GM21723 (cell line): ENCODE measurements at regions not wholly inside any gene's neighbourhood (a gene's known extent, or its start where the extent isn't known, plus 50 kb on each side); places are given as distances from the start of the nearest gene placed in this dataset.

Experiments
- ATAC-seq: cut with Tn5 transposase; IDR thresholded peaks from one replicate; pipeline ENCODE4 v1.9.1; 2021; ENCODE audit warnings: mild to moderate bottlenecking, moderate library complexity; ENCODE audit not compliant: unreplicated experiment

DNA sequence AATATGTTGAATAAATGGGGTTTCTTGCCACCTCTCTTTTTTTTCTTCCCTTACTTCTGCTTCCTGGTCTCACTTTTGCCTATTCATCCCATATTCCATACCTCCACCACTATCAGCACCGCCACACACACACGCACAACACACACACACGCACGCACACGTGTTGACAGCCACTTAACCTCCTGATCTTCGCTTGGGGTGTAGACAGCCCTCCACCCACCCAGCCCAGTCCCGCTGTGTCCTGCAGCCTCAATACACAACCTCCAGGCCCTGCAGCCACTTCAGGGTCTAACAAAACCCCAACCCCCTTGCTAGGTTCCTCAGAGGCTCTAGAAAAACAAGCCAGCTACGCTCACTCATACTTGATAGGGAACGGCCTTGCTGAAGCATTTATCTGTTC is 72.3 kb downstream of the LINC00237 start:
- no peak for ATAC-seq

DNA sequence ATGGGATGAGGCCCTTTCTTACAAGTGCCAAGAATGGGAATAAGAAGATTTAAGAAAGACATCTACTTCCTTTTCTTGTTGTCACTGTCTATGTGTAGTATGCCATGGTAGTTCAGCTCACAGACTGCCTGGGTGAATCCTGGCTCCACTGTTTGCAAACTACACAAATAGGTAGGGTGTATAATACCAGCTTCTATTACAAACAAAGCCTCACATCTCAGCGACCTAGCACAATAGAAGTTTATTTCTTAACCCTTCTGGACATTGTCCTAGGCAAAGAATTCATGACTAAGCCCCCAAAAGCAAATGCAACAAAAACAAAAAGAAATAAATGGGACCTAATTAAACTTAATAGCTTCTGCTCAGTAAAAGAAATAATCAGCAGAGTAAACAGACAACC is 74.5 kb downstream of the LINC00237 start:
- no peak for ATAC-seq

DNA sequence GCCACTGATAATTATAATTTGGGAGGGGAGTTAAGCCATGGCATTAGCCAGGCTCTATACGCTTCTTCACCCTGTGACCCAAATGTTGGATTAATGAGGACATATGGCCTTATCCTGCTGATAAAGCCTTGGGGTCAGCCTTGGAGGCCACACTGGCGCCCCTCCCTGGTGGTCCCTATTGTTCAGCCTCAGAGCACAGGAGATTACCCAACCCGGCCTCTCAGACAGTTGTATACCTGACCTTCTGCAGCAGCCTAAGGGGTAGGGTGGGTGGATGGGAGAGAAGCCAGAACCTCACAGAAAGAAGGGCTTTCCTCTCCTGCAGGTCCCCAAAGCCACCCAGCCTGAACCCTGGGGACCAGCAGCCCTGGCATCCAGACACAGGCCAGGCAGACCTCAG is 76.8 kb downstream of the LINC00237 start:
- no peak for ATAC-seq

DNA sequence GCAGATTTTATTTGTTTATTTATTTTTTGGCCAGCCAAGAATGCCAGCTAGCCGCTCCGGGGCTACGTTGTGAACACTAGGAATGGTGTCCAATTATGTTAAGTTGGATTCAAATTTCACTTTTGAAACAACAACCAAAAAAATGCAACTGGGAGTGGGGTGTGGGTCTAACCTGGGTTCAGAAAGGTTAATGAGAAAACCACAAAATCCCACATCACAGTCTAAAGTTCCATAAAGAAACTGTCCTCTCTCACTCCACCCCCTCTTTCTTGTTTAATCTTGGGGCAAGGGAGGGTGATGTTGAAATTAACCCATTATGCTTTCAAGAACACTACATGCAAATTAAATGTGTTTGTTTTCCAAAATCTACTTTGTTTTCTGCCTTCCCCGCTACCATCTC is 77.2 kb downstream of the LINC00237 start:
- no peak for ATAC-seq

DNA sequence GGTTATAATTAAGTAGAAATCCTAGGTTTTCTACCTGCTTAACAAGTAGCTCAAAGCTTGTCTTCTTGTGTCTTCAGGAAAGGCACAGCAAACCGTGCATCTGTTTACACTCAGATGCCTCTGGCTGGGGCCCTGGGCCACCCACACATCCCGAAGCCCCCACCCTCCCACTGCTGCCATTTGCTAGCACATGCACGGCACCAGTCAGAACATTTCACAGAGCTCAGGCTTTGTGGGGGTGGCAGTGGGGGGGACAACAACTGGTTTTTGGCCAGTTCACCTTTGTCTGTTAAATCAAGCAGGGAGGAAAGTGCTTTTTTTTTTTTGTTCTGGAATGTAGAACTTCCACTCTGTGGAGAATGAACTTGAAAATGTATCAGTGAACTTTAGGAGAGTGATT is 77.7 kb downstream of the LINC00237 start:
- no peak for ATAC-seq

DNA sequence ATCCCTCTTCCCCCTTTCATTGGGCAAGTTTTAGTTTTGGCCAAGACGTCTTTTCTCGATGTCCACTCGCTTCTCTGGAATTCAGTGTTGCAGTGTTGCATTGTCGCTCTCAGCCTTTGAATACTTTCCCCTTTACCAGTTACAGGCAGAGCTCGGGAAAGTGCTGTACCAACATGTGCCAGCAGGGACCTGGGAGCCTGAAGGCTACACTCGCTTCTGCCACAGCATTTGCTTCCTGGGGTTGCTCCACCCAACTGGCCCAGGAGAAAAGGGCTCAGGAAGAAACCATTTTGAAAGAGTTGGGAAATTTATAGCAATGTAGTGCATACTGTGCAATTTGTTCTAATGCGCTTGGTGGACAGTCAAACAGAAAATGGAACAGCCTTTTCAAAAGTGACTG is 78.6 kb downstream of the LINC00237 start:
- no peak for ATAC-seq

DNA sequence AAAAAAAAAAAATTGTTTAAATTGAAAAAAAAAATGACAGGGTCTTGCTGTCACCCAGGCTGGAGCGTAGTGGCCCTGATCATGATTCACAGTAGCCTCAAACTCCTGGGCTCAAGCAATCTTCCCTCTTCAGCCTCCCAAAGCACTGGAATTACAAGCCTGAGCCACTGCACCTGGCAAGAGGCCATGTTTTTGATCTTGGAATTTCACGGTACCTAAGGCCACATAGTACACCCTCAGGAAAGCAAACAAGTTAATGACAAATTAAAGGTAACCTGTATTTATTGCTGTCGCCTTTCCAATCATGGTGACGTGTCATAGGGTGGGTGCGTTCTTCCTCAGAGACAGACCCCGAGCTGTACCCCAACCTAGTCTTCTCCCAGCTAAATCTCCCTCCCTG is 79.2 kb downstream of the LINC00237 start:
- ATAC-seq: no peak

DNA sequence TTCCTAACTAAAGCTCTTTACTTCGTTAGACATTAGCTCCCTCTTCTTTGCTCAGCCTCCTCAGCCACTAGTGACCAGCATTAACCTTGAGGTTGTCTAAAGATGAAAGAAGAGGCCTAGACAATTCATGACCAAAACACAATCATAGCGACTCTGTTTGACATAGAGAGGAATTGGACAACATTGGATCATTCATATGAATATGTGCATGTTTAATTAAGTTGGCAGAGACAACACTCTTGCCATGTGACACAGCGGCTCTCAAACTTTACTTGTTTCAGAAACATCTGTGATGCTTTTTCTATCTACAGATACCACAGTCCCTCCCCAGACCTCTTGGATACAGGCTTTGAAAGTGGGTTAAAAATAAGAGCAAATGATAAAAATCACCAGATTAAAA is 81.7 kb downstream of the LINC00237 start:
- no peak for ATAC-seq

DNA sequence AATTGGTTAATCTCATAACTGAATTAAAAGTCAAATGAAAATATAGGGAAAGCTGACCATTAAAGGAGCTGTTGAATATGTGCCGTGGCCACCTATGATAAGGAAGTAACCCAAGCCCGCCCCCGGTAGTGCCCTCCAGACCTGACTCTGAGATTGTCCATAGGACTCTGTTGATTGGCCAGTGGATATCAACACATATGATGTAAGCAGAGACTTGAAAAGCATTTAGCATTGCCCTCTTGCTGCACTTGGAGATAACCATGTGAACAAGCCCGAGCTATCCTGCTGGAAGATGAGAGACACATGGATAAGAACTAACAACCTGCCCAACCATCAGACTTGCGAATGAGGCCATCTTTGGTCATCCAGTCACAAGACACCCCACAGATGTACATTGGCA is 83.2 kb downstream of the LINC00237 start:
- ATAC-seq: no peak

DNA sequence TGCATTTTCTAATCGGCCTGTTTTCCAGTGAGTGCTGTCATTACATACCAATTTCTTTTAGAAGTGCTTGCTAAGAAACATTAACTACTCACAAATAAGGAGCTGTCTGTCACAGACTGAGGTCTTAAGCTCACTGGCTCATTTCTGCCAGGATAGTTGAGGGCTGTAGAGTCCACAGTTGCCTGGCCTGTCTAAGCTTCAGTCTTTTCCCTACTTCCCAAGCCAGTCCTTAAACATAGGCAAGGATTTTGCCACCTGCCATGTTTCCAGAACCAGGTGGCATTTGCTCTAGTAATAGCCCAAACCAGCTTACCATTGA is 84.7 kb downstream of the LINC00237 start:
- ATAC-seq: no peak

DNA sequence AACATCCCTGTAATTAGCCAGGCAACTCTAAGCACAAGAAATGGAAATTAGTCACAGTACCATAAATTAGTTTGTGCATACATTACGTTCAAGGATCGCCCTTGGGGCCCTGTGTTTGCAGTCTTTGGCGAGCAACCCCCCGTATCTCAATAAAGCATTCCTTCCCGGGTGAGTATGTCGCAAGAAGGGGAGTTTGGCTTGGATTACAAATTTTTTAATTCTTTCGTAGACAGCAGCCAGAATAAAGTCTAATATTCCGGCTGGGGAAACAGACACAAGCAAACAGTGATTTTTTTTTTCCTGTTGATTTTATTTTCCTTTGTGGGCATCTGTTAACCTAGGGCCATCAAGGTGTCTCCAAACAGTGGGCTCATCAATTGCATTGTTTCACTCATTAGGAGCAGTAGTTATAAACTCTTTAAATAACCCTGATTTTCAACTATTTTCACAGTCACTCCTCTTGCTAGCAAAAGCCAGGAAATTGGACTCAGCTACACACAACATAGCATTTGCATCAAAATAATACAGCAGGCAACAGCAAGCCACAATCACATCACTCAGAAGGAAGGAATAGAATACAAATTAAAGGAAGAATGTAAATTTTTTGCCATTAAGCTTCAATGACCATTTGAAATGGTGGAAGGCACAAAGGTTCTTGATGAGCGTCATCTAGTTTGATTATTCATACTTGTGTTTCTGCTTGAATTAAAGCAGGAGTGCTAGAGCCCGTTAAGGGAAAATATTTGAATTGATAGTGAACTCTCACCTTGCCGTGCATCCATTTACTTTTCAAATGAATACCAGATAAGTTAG is 85.3 kb downstream of the LINC00237 start:
- no peak for ATAC-seq

DNA sequence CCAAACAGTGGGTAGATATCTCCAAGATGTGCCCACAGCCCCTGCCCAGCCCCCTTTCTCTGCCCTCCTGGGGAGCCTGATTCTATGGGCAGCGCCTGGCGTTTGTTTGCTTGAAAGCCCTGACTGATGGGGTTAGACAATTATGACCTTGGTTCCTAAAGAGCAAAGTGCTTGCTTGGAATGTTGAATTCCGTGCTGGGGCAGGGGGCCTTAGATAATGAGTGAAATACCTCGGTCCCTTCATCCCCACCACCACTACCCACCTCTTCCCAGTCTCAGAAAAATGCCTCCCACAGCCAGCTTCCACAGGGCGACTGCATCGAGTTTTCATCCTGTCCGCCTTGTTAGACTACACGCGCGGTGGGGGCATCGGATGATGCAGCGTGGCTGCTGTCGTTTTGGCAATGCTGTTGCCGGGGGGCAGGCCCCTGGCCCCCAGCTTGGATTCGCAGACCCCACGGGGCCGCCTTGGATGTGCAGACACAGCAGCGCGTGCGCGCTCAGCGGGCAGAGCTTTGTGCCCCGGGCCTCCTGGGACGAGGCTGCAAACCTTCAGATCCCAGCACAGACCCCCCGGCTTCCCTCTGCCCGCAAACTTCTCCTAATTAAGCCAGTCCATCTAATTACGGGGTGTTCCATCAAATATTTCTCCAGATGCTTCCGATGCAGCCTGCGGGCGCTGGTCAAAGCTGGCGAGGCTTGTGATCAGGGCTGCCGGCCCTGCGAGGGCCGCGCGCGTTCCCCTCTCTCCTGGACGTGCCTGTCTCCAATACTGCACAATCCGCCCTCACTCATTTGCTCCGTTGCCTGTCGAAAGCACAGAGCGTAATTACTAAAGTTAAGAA is 86.1 kb downstream of the LINC00237 start:
- no peak for ATAC-seq

DNA sequence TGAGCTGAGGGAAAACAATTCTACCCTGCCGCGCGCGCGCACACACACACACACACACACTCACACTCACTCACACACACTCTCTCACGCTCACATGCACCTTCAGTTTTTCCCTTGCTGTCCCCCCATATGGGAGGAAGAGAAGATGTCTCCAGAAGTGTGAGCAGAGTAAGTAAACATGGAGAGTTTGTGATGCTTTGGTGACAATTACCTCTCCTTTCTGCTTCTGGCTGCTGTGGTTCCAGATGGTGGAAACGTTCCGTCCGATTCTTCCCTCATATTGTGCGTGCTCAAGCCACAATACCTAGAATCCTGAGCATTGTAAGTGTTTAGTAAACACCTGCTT is 86.7 kb downstream of the LINC00237 start:
- ATAC-seq: no peak

DNA sequence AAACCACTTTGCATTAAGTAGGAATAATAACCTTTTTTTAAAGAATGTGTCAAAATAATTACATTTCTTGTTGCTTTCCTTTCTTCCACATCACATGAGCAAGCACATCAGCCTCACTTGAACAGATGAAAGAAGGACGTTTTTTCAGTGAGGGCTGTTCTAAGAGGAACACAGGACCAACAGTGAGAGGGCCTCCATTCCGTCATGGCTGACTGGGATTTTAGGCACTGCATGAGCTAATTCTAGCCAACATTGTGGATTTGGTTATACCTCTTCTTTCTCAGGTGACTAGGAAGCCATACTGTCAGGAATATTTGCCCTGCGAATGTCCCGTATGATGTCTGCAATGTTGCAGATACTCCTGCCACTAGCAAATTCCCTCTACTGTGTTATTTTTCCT is 87.6 kb downstream of the LINC00237 start:
- no peak for ATAC-seq

DNA sequence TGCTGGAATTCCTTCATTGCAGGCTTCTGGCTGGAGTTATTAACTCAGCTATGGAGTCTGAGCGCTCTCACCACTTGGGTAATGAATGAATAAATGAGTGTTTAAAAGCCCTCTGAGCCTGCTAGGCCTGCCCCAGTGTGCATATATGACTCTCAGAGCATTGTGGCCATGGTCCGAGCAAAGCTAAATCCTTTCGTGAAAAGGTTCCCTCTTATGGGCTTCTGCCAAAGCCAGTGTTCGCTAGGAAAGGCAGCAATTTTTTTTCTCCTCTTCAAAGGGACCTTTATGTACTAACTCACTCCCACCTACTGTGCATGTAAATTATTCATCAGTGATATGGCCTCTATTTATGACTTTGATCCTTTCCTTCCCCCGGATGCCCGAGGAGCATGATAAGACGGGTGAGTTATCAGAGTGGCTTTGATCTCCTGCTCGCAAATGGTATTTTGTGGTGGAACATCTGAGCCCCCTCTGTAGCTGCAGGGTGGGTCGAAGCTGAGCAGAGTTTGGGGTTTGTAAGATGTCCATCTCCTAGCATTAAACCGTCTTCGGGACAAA is 88.6 kb downstream of the LINC00237 start:
- ATAC-seq: no peak

DNA sequence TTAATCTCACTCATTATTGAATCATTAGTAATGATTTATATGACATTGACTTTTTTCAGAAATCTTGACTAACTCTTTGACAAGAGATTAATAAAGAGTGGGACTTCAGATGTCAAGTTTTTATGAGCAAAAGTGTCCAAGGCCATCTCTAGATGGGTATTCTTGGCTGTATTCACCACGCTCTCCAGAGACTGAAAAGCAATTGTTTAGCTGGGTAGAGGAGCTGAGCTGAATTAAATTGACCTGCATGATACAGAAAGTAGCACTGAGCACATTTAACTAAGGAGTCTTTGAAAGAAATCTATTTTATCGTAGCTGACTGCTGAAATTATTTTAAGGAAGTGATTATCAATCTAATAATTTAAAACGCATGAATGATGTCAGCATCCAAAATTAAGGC is 89.4 kb downstream of the LINC00237 start:
- ATAC-seq: no peak

DNA sequence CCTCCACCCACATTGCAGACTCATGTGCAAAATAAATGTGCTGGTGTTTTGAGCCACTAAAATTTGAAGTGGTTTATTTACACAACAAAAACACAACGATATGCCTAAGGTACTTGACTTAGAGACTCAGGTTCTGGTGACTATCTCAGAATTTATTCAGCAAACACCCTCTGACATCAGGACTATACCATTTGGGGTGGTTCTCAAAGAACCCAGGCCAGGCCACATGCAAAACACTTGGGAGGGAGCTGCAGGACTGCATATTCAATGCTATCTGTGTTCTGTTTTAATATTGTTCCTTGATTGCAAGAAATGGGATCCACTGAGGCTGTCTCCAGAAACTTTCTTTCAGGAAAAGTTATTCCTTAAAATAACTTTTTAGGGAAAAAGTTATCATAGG is 91.6 kb downstream of the LINC00237 start:
- no peak for ATAC-seq

DNA sequence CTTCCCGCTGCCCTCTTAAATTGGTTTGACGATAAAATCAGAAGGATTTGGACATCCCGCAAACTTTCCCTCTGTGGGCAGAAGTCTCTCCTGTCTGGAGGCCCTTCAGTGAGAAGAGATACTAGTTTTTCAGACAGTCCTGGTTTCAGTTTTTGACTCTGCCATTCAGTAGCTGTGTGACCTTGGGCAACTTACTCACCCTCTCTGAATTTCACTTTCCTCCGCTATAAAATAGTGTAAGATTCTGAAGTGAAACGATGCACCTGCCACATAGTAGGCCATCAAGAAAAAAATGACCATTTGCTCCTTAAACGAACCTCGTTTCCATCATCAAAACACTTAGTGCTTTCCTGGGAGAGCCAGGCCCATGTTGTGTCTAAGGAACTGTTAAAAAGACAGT is 97.2 kb downstream of the LINC00237 start:
- ATAC-seq: no peak

DNA sequence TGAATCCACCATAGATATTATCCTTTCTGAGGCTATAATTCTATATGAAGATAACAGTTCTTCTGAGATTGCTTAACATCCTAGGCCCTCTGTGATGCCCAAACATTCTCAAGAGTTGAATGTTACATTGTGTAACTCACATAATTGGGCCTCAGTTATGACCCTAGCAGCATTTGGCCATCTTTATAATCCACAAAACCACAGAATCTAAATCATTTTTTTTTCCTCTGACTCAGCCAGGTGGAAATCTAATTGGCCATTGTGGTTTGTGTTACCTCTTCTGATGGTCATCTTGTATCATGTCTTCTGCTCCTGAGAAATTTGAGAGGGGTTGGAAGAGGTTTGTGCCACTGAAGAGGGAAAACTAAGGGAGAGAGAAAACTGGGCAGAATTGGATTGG is 99.5 kb downstream of the LINC00237 start:
- no peak for ATAC-seq

DNA sequence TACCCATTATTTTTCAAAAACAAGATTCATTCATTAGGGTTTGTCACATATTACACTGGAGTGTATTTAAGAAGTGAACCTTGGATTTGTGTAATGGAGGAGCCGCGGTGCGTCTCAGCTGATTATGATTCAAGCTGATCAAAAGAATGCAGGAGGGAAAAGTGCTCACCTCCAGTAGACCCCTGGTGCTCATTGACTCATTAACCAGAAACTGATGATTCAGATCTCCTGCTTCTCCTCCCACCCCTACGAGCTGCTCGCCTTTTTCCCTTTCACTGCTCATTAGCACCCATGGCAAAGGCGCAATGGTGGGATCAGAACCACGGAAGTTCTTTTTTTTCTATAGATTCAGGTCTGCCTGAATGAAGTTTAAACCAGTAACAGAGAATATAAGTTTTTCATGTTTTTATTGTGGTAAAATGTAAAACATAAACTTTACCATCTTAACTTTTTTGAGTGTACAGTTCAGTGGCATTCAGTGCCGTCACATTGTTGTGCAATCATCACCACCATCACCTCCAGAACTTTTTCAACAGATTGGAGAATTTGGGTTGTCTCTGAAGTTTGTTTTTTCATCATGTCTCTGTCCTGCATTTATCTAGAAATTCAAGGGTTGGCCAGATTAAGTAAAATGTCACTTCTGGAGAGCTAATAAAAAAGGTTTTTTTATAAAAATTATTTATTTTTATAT is 101.6 kb downstream of the LINC00237 start:
- no peak for ATAC-seq

DNA sequence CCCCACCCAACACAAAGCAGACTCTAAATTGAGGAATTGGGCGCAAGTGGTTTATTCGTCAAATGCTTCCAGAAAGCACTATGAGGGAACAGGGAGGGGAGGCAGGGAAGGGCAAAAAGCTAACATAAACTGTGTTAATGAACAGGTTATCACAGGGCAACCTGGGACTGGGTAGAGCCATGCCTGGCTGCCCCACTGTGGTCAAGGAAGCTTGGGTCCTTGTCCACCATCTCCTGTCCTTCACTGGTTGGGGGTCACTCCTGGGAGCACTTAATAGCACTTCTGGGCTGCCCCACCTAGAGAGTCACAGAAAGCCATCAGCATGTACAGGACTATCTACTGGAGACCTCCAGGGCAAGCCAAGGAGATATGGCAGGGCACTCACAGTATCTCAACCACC is 102.3 kb downstream of the LINC00237 start:
- no peak for ATAC-seq

DNA sequence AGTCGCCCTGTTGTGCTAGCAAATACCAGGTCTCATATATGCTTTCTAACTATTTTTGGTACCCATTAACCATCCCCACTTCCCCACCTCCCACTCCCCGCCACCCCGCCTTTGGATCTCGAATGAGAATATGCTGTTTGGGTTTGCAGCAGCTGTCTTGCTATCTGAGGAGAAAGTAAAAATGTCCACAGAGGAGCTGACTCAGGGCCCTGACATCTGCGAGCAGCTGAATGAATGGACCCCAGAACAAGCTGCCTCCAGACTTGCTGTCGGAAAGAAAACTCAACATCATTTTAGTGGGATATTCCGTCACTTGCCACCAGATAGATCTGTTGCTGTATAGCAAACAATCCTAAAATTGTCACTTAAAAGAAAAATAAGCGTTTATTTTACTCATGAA is 103.7 kb downstream of the LINC00237 start:
- ATAC-seq: no peak
